H1 (cell line): ENCODE measurements at regions not wholly inside any gene's neighbourhood (a gene's known extent, or its start where the extent isn't known, plus 50 kb on each side); places are given as distances from the start of the nearest gene placed in this dataset.

Experiments
- CTCF ChIA-PET: fragments of 300-600 bp; sonication (Branson Sonifier 250); formaldehyde crosslinking; loops from one replicate; lab custom pipeline; 2021; ENCODE audit not compliant: partially characterized antibody; lab: Charles Lee
- POLR2A ChIA-PET: fragments of 300-600 bp; sonication (Branson Sonifier 250); formaldehyde crosslinking; loops from one replicate; lab custom pipeline; 2021; ENCODE audit warnings: inconsistent platforms; ENCODE audit not compliant: partially characterized antibody; lab: Charles Lee
- DNase-seq, 2 experiments: peaks; one replicate each; pipeline versions ENCODE4 v3.0.0 to v3.0.0-alpha.2; 2010 to 2022; ENCODE audit warnings: low spot score in 2 of 2, low read depth in 1 of 2, mixed read lengths in 1 of 2
- FAIRE-seq: peaks from 2 replicates; lab custom pipeline; 2011; peaks lifted over from hg19 to GRCh38; lab: Jason Lieb, UNC
- H2AFZ ChIP-seq: 2 replicates; pipeline ENCODE4 v1.8.1; 2012; ENCODE audit warnings: low read length, inconsistent platforms
- H2AK5ac ChIP-seq: 2 replicates; pipeline ENCODE4 v1.6.1; 2013; ENCODE audit warnings: low read depth, low read length
- H2BK120ac ChIP-seq: replicated peaks from 2 replicates; pipeline ENCODE3; 2013; ENCODE audit warnings: low read depth, low read length, inconsistent platforms
- H2BK12ac ChIP-seq: 2 replicates; pipeline ENCODE4 v1.6.1; 2013; ENCODE audit warnings: low read depth, low read length
- H2BK15ac ChIP-seq: 2 replicates; pipeline ENCODE4 v1.6.1; 2013; ENCODE audit warnings: low read length
- H2BK20ac ChIP-seq: 2 replicates; pipeline ENCODE4 v1.6.1; 2013; ENCODE audit warnings: low read length
- H2BK5ac ChIP-seq: 2 replicates; pipeline ENCODE4 v1.6.1; 2013; ENCODE audit warnings: low read depth, low read length
- H3K14ac ChIP-seq: 2 replicates; pipeline ENCODE4 v1.6.1; 2013; ENCODE audit warnings: inconsistent platforms; ENCODE audit not compliant: insufficient read length
- H3K18ac ChIP-seq: 2 replicates; pipeline ENCODE4 v1.6.1; 2013; ENCODE audit warnings: low read length; ENCODE audit errors: extremely low read depth
- H3K23ac ChIP-seq: 2 replicates; pipeline ENCODE4 v1.6.1; 2013; ENCODE audit warnings: inconsistent platforms; ENCODE audit not compliant: insufficient read length
- H3K23me2 ChIP-seq: 2 replicates; pipeline ENCODE4 v1.6.1; 2013; ENCODE audit warnings: low read depth, low read length
- H3K27ac ChIP-seq: 2 replicates; pipeline ENCODE4 v1.6.1; 2011; ENCODE audit warnings: low read depth, low read length, inconsistent platforms
- H3K27me3 ChIP-seq, 4 experiments: replicated peaks in 1 of 4; 1 replicate in 1 of 4; 2 replicates in 3 of 4; pipeline versions ENCODE4 v1.6.1 to v1.8.1; 2011 to 2013; ENCODE audit warnings: low read length in 3 of 4, mild to moderate bottlenecking in 3 of 4, inconsistent platforms in 2 of 4, mixed read lengths in 2 of 4, moderate library complexity in 1 of 4; ENCODE audit not compliant: control insufficient read depth in 3 of 4, insufficient read depth in 3 of 4; ENCODE audit errors: extremely low read depth in 1 of 4
- H3K36me3 ChIP-seq, 4 experiments: 2 replicates each; pipeline versions ENCODE4 v1.6.1 to v1.8.1; 2011 to 2013; ENCODE audit warnings: mild to moderate bottlenecking in 4 of 4, low read length in 3 of 4, moderate library complexity in 2 of 4, control low read depth in 1 of 4, inconsistent platforms in 1 of 4; ENCODE audit not compliant: insufficient read depth in 4 of 4, control insufficient read depth in 2 of 4
- H3K4ac ChIP-seq: replicated peaks from 2 replicates; pipeline ENCODE3; 2013; ENCODE audit warnings: low read length, low read depth, mixed read lengths, inconsistent platforms; ENCODE audit not compliant: insufficient read length
- H3K4me1 ChIP-seq, 4 experiments: replicated peaks in 1 of 4; 1 replicate in 1 of 4; 2 replicates in 3 of 4; pipeline versions ENCODE4 v1.6.1 to v1.8.1; 2011 to 2013; ENCODE audit warnings: low read length in 3 of 4, inconsistent platforms in 2 of 4, mixed read lengths in 1 of 4; ENCODE audit not compliant: insufficient read depth in 4 of 4, control insufficient read depth in 3 of 4
- H3K4me2 ChIP-seq, 2 experiments: 2 replicates each; pipeline versions ENCODE4 v1.6.1 to v1.8.1; 2011 to 2013; ENCODE audit warnings: low read depth in 2 of 2, low read length in 2 of 2, control low read depth in 1 of 2, inconsistent platforms in 1 of 2, mild to moderate bottlenecking in 1 of 2; ENCODE audit not compliant: insufficient read depth in 1 of 2
- H3K4me3 ChIP-seq, 4 experiments: fragments of 200-600, 300-600 bp in 1 of 4; sonication (generic), shearing (Covaris generic), sonication (Bioruptor Twin) in 1 of 4; 2 replicates each; pipeline versions ENCODE4 v1.5.1 to v1.8.1; 2011 to 2016; ENCODE audit warnings: low read length in 4 of 4, low read depth in 3 of 4, control low read depth in 2 of 4, inconsistent platforms in 2 of 4, mild to moderate bottlenecking in 2 of 4, mixed read lengths in 1 of 4, moderate library complexity in 1 of 4; ENCODE audit not compliant: insufficient read depth in 2 of 4; ENCODE audit errors: extremely low read depth in 1 of 4
- H3K56ac ChIP-seq: replicated peaks from 2 replicates; pipeline ENCODE3; 2013; ENCODE audit warnings: low read depth, mild to moderate bottlenecking, mixed read lengths, low read length, inconsistent platforms; ENCODE audit not compliant: insufficient read length
- H3K79me1 ChIP-seq: 2 replicates; pipeline ENCODE4 v1.6.1; 2013; ENCODE audit warnings: low read depth, low read length, control low read depth
- H3K79me2 ChIP-seq, 2 experiments: 2 replicates each; pipeline versions ENCODE4 v1.6.1 to v1.8.1; 2012 to 2013; ENCODE audit warnings: low read length in 2 of 2, mild to moderate bottlenecking in 2 of 2, inconsistent platforms in 1 of 2; ENCODE audit not compliant: insufficient read depth in 2 of 2, control insufficient read depth in 1 of 2
- H3K9ac ChIP-seq, 4 experiments: replicated peaks in 1 of 4; 1 replicate in 1 of 4; 2 replicates in 3 of 4; pipeline versions ENCODE4 v1.6.1 to v1.8.1; 2011 to 2013; ENCODE audit warnings: low read depth in 3 of 4, low read length in 3 of 4, control low read depth in 2 of 4, mild to moderate bottlenecking in 2 of 4, moderate library complexity in 2 of 4, inconsistent platforms in 1 of 4; ENCODE audit errors: extremely low read depth in 1 of 4
- H3K9me3 ChIP-seq, 2 experiments: 2 replicates each; pipeline versions ENCODE4 v1.6.1 to v1.8.1; 2012 to 2013; ENCODE audit warnings: mild to moderate bottlenecking in 2 of 2, moderate library complexity in 2 of 2, control low read depth in 1 of 2, inconsistent platforms in 1 of 2, low read depth in 1 of 2, low read length in 1 of 2, mixed read lengths in 1 of 2; ENCODE audit not compliant: insufficient read depth in 2 of 2
- H4K20me1 ChIP-seq, 2 experiments: replicated peaks in 1 of 2; 2 replicates each; pipeline versions ENCODE3 to v1.8.1; 2011 to 2013; ENCODE audit warnings: inconsistent platforms in 2 of 2, low read length in 2 of 2, mild to moderate bottlenecking in 1 of 2; ENCODE audit not compliant: insufficient read depth in 2 of 2, control insufficient read depth in 1 of 2
- H4K5ac ChIP-seq: 2 replicates; pipeline ENCODE4 v1.6.1; 2013; ENCODE audit warnings: low read length, low read depth, mixed read lengths, inconsistent platforms; ENCODE audit not compliant: insufficient read length
- H4K8ac ChIP-seq: 2 replicates; pipeline ENCODE4 v1.8.0; 2013; ENCODE audit warnings: mild to moderate bottlenecking, moderate library complexity, low read length, inconsistent platforms; ENCODE audit not compliant: insufficient read depth; ENCODE audit errors: extremely low read depth
- H4K91ac ChIP-seq: replicated peaks from 2 replicates; pipeline ENCODE3; 2013; ENCODE audit warnings: low read length, mixed read lengths, inconsistent platforms; ENCODE audit not compliant: insufficient read length
- EZH2 ChIP-seq: fragments of 200-600 bp; sonication (generic); IDR thresholded peaks from 2 replicates; pipeline ENCODE4 v1.7.1; 2012; ENCODE audit warnings: low read depth, mild to moderate bottlenecking, moderate library complexity, low read length, inconsistent platforms; ENCODE audit not compliant: severe bottlenecking
- HDAC2 ChIP-seq, 2 experiments: fragments of 300-600 bp in 1 of 2; sonication (generic) in 1 of 2; IDR thresholded peaks; 2 replicates each; pipeline ENCODE4 v1.6.1; 2011 to 2012; ENCODE audit warnings: low read depth in 2 of 2, low read length in 2 of 2, mild to moderate bottlenecking in 2 of 2, moderate library complexity in 2 of 2, borderline replicate concordance in 1 of 2, inconsistent platforms in 1 of 2
- JUN ChIP-seq: IDR thresholded peaks from 2 replicates; pipeline ENCODE4 v1.6.1; 2011; ENCODE audit warnings: low read depth, mild to moderate bottlenecking, improper control_type of control experiment, low read length
- RXRA ChIP-seq: IDR thresholded peaks from 2 replicates; pipeline ENCODE4 v1.6.1; 2011; ENCODE audit warnings: low read depth, mild to moderate bottlenecking, low read length, moderate library complexity; ENCODE audit not compliant: insufficient read depth
- WGBS, 2 experiments: shearing (Covaris generic) in 1 of 2; methylation state at CpG; one replicate each; pipeline versions ENCODE4 v1.1.6 to v1.1.7; 2013 to 2015; ENCODE audit warnings: low lambda C conversion rate in 2 of 2, mixed read lengths in 2 of 2, inconsistent platforms in 1 of 2, low coverage in 1 of 2, missing lambda C conversion rate in 1 of 2; ENCODE audit not compliant: insufficient replicate concordance in 2 of 2, insufficient coverage in 1 of 2, insufficient read length in 1 of 2; ENCODE audit errors: extremely low coverage in 1 of 2, missing lambda C conversion rate in 1 of 2; 5-methylcytosine and 5-hydroxymethylcytosine counted together
- TF ChIP-seq, protein P1 (sequence below): IDR thresholded peaks from 2 replicates; pipeline ENCODE4 v1.6.1; 2012; ENCODE audit warnings: inconsistent platforms

DNA sequence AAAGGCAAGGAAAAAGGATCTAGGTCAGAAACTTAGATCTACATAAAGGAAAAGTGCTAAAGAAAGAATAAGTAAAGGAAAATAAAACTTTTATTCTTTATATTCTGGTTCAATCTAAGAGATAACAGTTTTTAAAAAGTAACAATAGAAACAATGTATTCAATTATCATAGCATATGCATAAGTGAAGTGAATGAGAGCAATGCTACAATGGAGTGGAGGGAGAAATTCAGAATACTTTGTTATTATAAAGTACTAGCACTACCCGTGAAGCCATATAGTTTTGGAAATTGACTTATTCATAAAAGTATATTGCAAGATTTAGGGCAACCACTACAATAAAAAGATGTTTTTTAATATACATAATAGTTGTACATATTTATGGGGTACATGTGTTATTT lies 586.0 kb upstream of the MDGA2 start:
- CTCF ChIA-PET: no interaction called here
- FAIRE-seq: no peak
- H3K27ac ChIP-seq: no peak overlapping the region

More for the DNA sequence above, 586.0 kb upstream of the MDGA2 start:
- H4K91ac ChIP-seq: no peak overlapping the region
- H3K14ac ChIP-seq: no peak overlapping the region
- peak overlapping the region in 1 of 4 experiments; percentile 69; a peak in 1 of 8 replicates for H3K4me3 ChIP-seq
- peaks cover 0 to 21% (median 3%) of the 10 kb centered on the region in 4 experiments; a peak in 4 of 8 replicates for H3K36me3 ChIP-seq
- TF ChIP-seq HDAC2 (IDR thresholded peaks at IDR 0.05; ENCODE audit: borderline replicate concordance in 1 of 2, low read depth in 2 of 2, low read length in 2 of 2): 0 out of 4 replicates have a peak, but pooled peaks of 1 of the 2 experiments have one; percentile 17
- TF ChIP-seq JUN: no peak
- no peak for TF ChIP-seq EZH2
- TF ChIP-seq, protein P1, sequence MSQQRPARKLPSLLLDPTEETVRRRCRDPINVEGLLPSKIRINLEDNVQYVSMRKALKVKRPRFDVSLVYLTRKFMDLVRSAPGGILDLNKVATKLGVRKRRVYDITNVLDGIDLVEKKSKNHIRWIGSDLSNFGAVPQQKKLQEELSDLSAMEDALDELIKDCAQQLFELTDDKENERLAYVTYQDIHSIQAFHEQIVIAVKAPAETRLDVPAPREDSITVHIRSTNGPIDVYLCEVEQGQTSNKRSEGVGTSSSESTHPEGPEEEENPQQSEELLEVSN: no peak
- TF ChIP-seq RXRA: no peak
- no peak overlapping the region for H4K8ac ChIP-seq
- no peaks in the 10 kb centered on the region for H4K20me1 ChIP-seq
- H2BK15ac ChIP-seq: no peak overlapping the region
- no peaks in the 10 kb centered on the region for H3K9me3 ChIP-seq
- H2AFZ ChIP-seq: no peak overlapping the region
- H2BK20ac ChIP-seq: no peak overlapping the region
- no peak overlapping the region for H2BK120ac ChIP-seq
- no peak overlapping the region for H3K56ac ChIP-seq
- H3K9ac ChIP-seq: no peak overlapping the region
- H2AK5ac ChIP-seq: no peak overlapping the region
- H3K18ac ChIP-seq: no peak overlapping the region; the same call in 1 of the 2 replicates
- H3K79me1 ChIP-seq: no peaks in the 10 kb centered on the region
- no peak overlapping the region; the same call in 1 of the 2 replicates for H2BK5ac ChIP-seq
- POLR2A ChIA-PET: interaction anchor here (1.0 to 1.2 kb wide), 2 partner anchors 16 to 70 kb away, joined by 5 to 6 read pairs; no protein-coding TSS in a partner anchor
- no peak for DNase-seq
- no peak overlapping the region for H3K23ac ChIP-seq
- H4K5ac ChIP-seq: peak overlapping the region; percentile 95
- 29% methylated on average over 1 of the region's 1 CpG; no CpG with 5 or more reads in 1 of the 2 experiments for WGBS, 2 experiments
- peak overlapping the region in 1 of 2 experiments; percentile 22; a peak in 1 of 4 replicates for H3K4me2 ChIP-seq
- peaks cover 14% of the 10 kb centered on the region; the same call in 1 of the 2 replicates for H3K23me2 ChIP-seq
- no peak overlapping the region for H2BK12ac ChIP-seq
- no peak overlapping the region for H3K4ac ChIP-seq
- peaks cover 0 to 7% (median 2%) of the 10 kb centered on the region in 4 experiments; a peak in 5 of 7 replicates for H3K4me1 ChIP-seq
- H3K27me3 ChIP-seq: no peaks in the 10 kb centered on the region
- H3K79me2 ChIP-seq: peaks cover 24 to 65% of the 10 kb centered on the region in 2 experiments
